ENCODE measurements at regions not wholly inside any gene's neighbourhood (a gene's known extent, or its start where the extent isn't known, plus 50 kb on each side); places are given as distances from the start of the nearest gene placed in this dataset.

GRCh38 chr7:113452245-113452644 is 333.9 kb upstream of the SMIM30 start:
- ATAC-seq = no peak

GRCh38 chr7:113446791-113447190 is 328.4 kb upstream of the SMIM30 start:
- no peak for ATAC-seq

DNA sequence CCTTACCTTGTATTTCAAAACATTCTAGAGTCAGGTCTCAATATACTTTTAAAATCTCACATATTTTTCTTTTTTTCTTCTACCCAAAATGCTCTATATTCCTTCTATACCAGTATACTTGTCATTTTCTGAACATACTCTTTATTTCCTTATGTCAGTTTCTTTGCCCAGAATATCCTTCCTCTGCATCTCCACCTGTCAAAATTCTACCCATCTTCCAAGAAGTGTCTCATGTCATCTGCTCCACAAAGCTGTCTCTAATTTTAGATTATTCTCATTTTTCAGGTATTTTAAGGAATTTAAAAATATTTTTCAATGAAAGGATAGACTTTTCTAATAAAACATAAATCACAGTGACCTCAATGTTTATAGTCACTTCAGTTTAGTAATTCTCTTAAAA is 328.0 kb upstream of the SMIM30 start:
- ATAC-seq = no peak

DNA sequence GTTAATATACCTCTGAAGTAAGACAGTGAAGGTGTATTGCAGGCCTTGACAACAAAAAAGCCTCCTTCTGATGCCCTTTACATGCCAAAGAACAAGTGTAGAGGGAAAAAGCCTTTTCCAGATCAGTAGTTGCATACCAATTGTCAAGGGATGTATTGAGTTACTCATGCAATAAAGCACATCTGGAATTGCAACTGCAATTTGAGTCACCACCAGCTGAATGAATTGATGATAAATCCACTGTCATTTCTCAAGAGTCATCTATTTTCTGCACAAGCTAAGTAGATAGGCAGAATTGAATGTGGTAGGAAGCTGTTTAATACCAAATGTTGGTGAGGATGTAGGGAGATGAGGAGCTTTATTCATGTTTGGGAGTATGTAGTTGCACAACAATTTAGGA is 325.9 kb upstream of the SMIM30 start:
- ATAC-seq = no peak

- ATAC-seq = no peak
Observed at GRCh38 chr7:113440173-113440572, 321.8 kb upstream of the SMIM30 start.

DNA sequence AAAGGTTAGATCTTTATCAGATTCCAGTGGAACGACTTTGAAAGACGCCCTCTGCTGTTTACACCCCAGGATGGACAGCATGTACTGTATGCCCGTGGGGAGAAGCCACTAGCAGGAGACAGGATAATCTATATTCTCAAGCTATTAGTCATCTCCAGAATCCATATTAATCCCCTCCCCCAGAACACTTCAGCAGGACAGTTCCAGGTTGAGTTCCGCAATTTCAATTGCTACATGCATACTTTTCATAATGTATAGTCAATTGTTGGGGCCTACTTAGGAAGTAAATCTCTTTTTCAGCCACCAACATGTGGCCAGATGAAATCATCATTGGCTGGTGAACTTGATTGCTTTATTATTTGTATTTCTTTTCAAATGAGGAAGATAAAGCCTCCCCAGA is 313.1 kb upstream of the SMIM30 start:
- no peak for ATAC-seq

DNA sequence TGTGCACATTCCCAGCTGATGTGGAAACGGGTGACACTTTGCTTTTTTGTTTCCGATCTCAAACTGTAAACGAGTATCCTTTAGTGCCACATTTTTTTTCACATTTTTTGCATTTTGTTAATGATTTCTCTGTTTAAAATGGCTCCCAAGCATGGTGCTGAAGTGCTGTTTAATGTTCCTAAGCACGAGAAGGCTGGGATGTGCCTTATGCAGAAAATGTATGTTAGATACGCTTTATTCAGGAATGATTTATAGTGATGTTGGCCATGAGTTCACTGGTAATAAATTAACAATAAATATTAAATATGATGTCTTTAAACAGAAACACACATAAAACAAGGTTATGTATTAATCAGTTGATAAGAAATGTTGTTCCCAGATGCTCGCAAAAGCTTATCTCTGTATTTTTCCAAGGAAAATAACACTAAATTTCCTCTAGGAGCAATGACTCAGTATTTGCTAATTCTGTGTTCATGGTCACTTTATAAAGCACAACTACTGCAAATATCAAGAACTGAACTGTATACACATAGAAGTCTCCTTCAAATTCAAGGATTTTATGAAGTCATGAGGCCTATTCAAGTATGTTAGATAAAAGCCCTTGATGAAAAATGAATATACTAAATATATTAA is 305.9 kb upstream of the SMIM30 start:
- ATAC-seq = no peak

DNA sequence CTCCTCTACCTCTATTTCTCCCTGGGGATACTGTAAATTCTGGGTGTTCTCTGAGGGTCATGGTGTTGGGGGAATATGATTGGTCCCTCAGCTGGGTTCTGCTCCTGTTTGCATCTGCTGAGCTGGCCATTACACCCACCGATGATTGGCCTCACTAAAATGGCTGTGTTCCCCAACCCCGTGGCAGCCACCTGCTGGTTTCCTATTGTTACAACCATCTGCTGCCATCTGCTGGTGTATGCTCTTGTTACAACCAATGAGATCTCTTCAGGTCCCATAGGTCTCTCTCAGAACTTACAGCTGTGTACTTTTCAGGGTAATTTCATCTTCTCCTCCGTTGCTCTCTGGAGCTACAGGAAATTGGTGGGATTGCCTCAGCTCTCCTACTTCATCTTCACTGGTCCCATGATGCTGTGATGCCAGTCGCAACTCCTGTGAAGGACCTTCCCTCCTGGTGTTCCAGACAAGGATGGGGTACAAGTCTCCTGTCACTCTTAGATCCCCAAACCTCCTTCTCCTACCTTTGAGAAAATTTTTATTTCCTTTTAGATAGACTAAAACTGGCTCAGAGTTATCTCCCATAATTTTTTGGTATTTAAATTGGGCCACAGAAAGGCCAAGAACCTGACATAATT is 303.5 kb upstream of the SMIM30 start:
- ATAC-seq = peak; percentile 92

GRCh38 chr7:113414401-113415035 is 296.2 kb upstream of the SMIM30 start:
- no peak for ATAC-seq

DNA sequence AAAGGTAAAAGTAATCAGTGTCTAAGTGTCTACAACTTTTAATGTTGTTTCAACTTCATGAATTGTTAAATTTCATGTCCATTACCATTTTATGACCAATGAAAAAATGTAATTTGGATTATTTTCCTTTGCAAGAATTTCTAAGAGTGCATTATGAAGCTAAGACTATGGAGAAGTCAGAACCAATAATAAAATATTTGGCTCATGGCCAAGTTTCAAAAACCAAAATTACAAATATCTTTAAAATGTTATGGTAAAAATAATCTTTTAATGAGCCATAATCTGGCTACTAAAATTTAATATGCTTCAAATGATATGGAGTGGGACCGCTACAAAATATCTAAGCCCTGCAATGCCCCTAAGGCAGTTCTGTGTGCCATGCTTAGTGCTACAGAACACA is 294.1 kb upstream of the SMIM30 start:
- no peak for ATAC-seq

GRCh38 chr7:113410796-113411195 is 292.4 kb upstream of the SMIM30 start:
- ATAC-seq = no peak

- ATAC-seq = no peak
Observed at GRCh38 chr7:113408999-113409398, 290.6 kb upstream of the SMIM30 start.

DNA sequence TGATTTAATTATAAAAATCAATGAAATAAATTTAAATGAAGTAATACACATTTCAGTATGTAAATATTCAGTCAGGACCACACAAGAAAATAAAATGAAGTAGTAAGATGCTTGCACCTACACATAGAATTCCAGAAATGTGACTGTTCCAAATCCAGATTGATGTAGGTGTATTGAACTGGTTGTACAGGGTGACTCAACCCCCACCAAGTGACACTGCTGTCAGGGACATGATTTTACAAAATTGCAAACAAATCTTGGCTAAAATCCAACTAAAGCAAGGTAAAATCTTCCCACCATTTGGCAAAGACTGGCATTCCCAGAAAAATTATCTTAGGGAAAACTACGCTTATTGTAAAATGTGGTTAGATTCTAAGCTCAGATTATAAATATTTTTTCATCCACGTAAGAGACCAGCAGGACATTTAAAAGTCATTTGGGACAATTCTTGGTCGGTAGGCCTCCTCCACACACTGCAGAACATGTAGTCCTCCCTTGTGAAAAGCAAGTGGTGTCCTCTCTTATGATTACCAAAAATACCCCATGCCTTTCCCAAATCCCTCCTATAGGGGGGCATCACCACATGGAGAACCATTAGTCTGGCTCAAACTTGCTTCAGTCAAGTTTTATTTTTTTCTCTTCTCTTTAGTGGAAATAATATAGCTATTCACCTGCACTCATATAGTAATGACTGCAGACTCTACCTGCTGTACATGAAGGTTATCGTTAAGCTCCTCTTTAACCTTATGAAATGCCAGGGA is 287.1 kb upstream of the SMIM30 start:
- ATAC-seq = no peak

GRCh38 chr7:113404245-113404644 is 285.9 kb upstream of the SMIM30 start:
- ATAC-seq = no peak

- ATAC-seq = no peak
Observed at GRCh38 chr7:113402482-113402881, 284.1 kb upstream of the SMIM30 start.

- ATAC-seq = no peak
Observed at GRCh38 chr7:113402005-113402404, 283.7 kb upstream of the SMIM30 start.

DNA sequence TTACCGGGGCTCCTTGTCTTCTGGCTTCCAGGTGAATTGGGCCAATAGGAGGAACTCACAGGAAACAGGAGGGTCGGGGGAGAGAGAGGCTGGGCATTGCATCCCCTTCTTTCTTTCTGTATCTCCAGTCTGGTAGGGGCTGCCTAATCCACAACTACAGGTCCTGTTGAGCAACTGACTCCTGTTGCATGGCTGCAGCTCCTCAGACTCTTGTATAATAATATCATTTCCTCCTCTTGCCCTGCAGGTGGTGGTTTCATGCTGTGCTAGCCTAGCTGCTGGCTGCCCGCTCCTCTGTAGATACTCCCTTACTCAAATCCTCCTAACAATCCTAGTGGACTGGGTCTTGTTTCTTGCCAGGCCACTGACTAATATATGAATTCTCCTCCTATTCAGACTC is 276.5 kb upstream of the SMIM30 start:
- ATAC-seq = no peak

DNA sequence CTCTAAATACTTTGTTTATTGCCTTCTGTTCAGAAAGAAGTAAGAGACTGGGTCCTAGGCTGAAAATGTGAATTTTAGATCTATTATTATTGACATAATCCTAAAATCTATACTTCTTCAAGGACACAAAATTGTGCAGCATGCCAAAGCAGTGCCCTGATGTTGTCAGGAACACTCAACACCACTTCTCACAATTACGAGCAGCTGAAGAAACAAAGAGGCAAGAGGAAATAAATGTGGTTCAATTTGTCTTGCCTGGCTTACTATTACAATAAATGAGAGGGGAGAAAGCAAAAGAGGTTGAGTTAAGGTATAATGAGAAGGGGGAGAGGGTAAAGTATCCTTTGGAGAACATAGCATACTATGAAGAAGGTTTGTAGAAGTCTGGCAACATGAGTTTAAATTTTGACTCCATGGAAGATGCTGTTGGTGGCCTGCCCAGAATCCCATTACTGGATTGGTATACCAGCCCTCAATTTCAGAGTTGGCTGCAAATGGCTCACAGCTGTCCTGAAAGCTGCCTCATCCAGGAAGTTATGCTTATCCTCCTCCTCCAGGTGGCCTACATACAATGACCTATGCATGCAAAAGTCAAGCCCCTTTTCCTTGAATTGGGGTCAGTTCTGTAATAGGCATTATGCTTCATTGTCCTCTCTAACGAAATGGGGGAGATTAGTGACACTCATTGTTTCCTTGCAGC is 274.6 kb upstream of the SMIM30 start:
- no peak for ATAC-seq

DNA sequence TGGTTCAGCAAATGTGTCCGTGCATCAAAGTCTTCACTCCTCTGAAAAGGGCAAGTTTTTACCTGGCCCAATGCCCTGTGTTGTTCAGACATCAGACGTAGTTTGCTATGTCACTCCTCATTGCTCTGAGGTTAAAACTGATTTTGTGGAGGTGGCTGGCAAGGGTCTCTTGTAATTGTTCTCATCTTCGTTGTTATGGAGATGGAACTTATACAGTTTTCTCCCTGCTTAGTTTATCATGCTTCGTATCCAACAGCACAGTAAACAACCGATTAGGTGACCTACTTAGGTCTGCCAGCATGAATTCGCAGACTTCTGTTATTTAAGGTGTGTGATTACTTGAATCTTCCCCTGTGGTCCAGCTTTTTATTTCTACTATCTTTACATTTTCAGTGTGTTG is 274.1 kb upstream of the SMIM30 start:
- no peak for ATAC-seq

GRCh38 chr7:113389112-113389646 is 270.8 kb upstream of the SMIM30 start:
- ATAC-seq = no peak

GRCh38 chr7:113383638-113384037 is 265.3 kb upstream of the SMIM30 start:
- ATAC-seq = no peak

GRCh38 chr7:113379746-113380145 is 261.4 kb upstream of the SMIM30 start:
- ATAC-seq = no peak

DNA sequence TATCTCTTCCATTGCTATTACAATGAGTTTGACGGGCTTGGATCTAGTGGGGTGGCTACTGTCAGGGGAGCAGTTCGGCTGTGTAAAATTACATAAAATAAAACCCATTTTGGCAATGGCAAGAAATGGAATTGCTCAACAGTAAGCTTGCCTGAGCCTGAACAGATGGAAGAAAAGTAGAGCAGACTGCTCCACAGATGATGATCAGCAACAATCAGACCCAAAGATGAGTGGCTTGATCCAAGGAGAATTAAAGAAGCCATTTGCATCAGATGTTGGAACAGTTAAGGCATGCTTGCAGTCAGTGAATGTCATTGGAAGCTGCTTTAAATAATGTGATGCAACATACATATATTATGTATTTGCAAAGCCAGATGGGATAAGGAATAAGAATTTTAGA is 256.6 kb upstream of the SMIM30 start:
- no peak for ATAC-seq
